Loucy (cell line): ENCODE measurements at regions not wholly inside any gene's neighbourhood (a gene's known extent, or its start where the extent isn't known, plus 50 kb on each side); places are given as distances from the start of the nearest gene placed in this dataset.

Experiments
- H2AFZ ChIP-seq: fragments of 200-600 bp; sonication (generic); 2 replicates; pipeline ENCODE4 v1.6.0; 2016; ENCODE audit warnings: antibody characterized with exemption, mild to moderate bottlenecking, low read length, moderate library complexity
- H3F3A ChIP-seq: fragments of 200-600 bp; 2 replicates; pipeline ENCODE4 v1.6.0; 2016; ENCODE audit warnings: antibody characterized with exemption, low read depth, mild to moderate bottlenecking
- H3K27me3 ChIP-seq: fragments of 200-600 bp; sonication (generic); 2 replicates; pipeline ENCODE4 v1.6.1; 2014; ENCODE audit warnings: low read length, mild to moderate bottlenecking; ENCODE audit not compliant: insufficient read depth, poor library complexity, severe bottlenecking
- H3K36me3 ChIP-seq: fragments of 200-600 bp; sonication (generic); 2 replicates; pipeline ENCODE4 v1.6.1; 2016; ENCODE audit warnings: low read length; ENCODE audit not compliant: insufficient read depth
- H3K4me1 ChIP-seq: fragments of 200-600 bp; sonication (generic); 2 replicates; pipeline ENCODE4 v1.5.1; 2014; ENCODE audit warnings: low read length, mild to moderate bottlenecking; ENCODE audit not compliant: insufficient read depth, poor library complexity, severe bottlenecking
- H3K4me2 ChIP-seq: fragments of 200-600 bp; sonication (generic); 2 replicates; pipeline ENCODE4 v1.6.0; 2014; ENCODE audit warnings: antibody characterized with exemption, low read length, low read depth, mild to moderate bottlenecking; ENCODE audit not compliant: poor library complexity, severe bottlenecking
- H3K4me3 ChIP-seq: fragments of 200-600 bp; sonication (generic); 2 replicates; pipeline ENCODE4 v1.5.1; 2014; ENCODE audit warnings: low read length, mild to moderate bottlenecking, mixed read lengths; ENCODE audit not compliant: poor library complexity, severe bottlenecking
- H3K79me2 ChIP-seq: fragments of 200-600 bp; sonication (generic); 2 replicates; pipeline ENCODE4 v1.6.1; 2014; ENCODE audit warnings: low read length; ENCODE audit not compliant: insufficient read depth
- H3K9ac ChIP-seq: fragments of 200-600 bp; sonication (generic); 2 replicates; pipeline ENCODE4 v1.6.0; 2014; ENCODE audit warnings: mild to moderate bottlenecking, low read depth, low read length, moderate library complexity; ENCODE audit not compliant: poor library complexity, severe bottlenecking
- H3K9me2 ChIP-seq: fragments of 200-600 bp; sonication (generic); replicated peaks from 2 replicates; pipeline ENCODE4 v1.6.1; 2016; ENCODE audit warnings: low read depth, low read length, mixed read lengths
- H3K9me3 ChIP-seq: fragments of 200-600 bp; sonication (generic); 2 replicates; pipeline ENCODE4 v1.6.1; 2014; ENCODE audit warnings: mild to moderate bottlenecking, antibody characterized with exemption, low read length, low read depth; ENCODE audit not compliant: insufficient read depth
- H4K20me1 ChIP-seq: fragments of 200-600 bp; sonication (generic); 2 replicates; pipeline ENCODE4 v1.6.0; 2014; ENCODE audit warnings: antibody characterized with exemption, low read length, mild to moderate bottlenecking; ENCODE audit not compliant: insufficient read depth, poor library complexity, severe bottlenecking
- CTCF ChIP-seq: fragments of 200-600 bp; sonication (generic); conservative IDR thresholded peaks from 2 replicates; pipeline ENCODE4 v1.5.1; 2014; ENCODE audit warnings: mild to moderate bottlenecking, antibody characterized with exemption, low read length
- EZH2phosphoT487 ChIP-seq: fragments of 200-600 bp; IDR thresholded peaks from 2 replicates; pipeline ENCODE4 v1.6.1; 2018; ENCODE audit warnings: antibody characterized with exemption, mild to moderate bottlenecking, moderate library complexity, borderline replicate concordance

GRCh38 chr9:12305211-12305610 is 388.0 kb upstream of the TYRP1 start:
- no peak overlapping the region for H3K4me3 ChIP-seq
- no peak overlapping the region for H3K4me2 ChIP-seq
- H2AFZ ChIP-seq, result no peak overlapping the region
- TF ChIP-seq CTCF, result no peak
- TF ChIP-seq EZH2phosphoT487, result no peak
- H3K4me1 ChIP-seq, result no peaks in the 10 kb centered on the region
- H3K27me3 ChIP-seq, result no peaks in the 10 kb centered on the region
- no peaks in the 10 kb centered on the region for H3K79me2 ChIP-seq
- no peaks in the 10 kb centered on the region for H4K20me1 ChIP-seq
- H3K9me3 ChIP-seq, result no peaks in the 10 kb centered on the region
- H3K9me2 ChIP-seq, result no peaks in the 10 kb centered on the region
- H3K9ac ChIP-seq, result no peak overlapping the region
- H3F3A ChIP-seq, result no peaks in the 10 kb centered on the region
- H3K36me3 ChIP-seq, result no peaks in the 10 kb centered on the region

- H3K36me3 ChIP-seq, result no peaks in the 10 kb centered on the region
- H3K4me1 ChIP-seq, result no peaks in the 10 kb centered on the region
- no peaks in the 10 kb centered on the region for H3K9me3 ChIP-seq
- H2AFZ ChIP-seq, result no peak overlapping the region
- H4K20me1 ChIP-seq, result no peaks in the 10 kb centered on the region
- H3K79me2 ChIP-seq, result no peaks in the 10 kb centered on the region
- no peaks in the 10 kb centered on the region for H3K9me2 ChIP-seq
- TF ChIP-seq EZH2phosphoT487 (no peak), CTCF (no peak)
- no peaks in the 10 kb centered on the region for H3F3A ChIP-seq
- H3K4me3 ChIP-seq, result no peak overlapping the region
- no peak overlapping the region for H3K9ac ChIP-seq
- H3K27me3 ChIP-seq, result no peaks in the 10 kb centered on the region
- H3K4me2 ChIP-seq, result no peak overlapping the region
Measured at GRCh38 chr9:12314589-12314988, 378.6 kb upstream of the TYRP1 start.

GRCh38 chr9:12318732-12319685 is 374.2 kb upstream of the TYRP1 start:
- Histone ChIP-seq H3K9ac (no peak overlapping the region), H4K20me1 (no peaks in the 10 kb centered on the region), H3K36me3 (no peaks in the 10 kb centered on the region), H3K9me2 (no peaks in the 10 kb centered on the region), H3K27me3 (no peaks in the 10 kb centered on the region), H3K4me3 (no peak overlapping the region), H3K4me1 (no peaks in the 10 kb centered on the region), H2AFZ (no peak overlapping the region), H3K79me2 (no peaks in the 10 kb centered on the region), H3K9me3 (no peaks in the 10 kb centered on the region), H3F3A (no peaks in the 10 kb centered on the region), H3K4me2 (no peak overlapping the region)
- TF ChIP-seq CTCF (no peak), EZH2phosphoT487 (no peak)
